ENCODE measurements at regions not wholly inside any gene's neighbourhood (a gene's known extent, or its start where the extent isn't known, plus 50 kb on each side); places are given as distances from the start of the nearest gene placed in this dataset.
"Not testable (repeated sequence)": the region's sequence is repeated elsewhere in the genome, so short reads cannot be mapped to it uniquely, and the experiment has no call there.

DNA sequence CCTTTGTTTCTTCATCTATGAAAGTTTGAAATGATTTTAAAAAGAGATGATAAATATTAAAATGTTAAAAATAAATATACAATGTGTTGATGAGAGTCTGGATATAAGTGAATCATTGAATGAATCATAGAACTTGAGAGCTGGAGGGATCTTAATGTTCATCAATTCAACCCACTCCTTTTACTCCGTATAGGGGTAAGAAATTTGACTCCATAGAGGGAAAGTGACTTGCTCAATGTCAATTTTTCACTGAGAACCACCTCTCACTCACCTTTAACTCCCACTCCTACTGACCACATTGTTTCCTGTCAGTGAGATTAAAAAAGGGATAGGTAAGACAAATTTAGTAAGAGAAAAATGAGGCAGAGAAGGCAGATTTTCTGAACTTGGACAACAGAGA, 557.2 kb upstream of the GRIA3 start:
- no peak overlapping the region for H3K27ac ChIP-seq
- no peak overlapping the region for H3K4me3 ChIP-seq
- DNase-seq (ENCODE audit: low spot score), result no peak
- no peaks in the 10 kb centered on the region for H3K36me3 ChIP-seq
- no peaks in the 10 kb centered on the region for H3K9me3 ChIP-seq
- ATAC-seq (ENCODE audit: insufficient number of reproducible peaks, low FRiP score, low read depth), result no peak
- no peaks in the 10 kb centered on the region for H3K27me3 ChIP-seq (replicated peaks; ENCODE audit: insufficient read depth)
- TF ChIP-seq, protein P1, sequence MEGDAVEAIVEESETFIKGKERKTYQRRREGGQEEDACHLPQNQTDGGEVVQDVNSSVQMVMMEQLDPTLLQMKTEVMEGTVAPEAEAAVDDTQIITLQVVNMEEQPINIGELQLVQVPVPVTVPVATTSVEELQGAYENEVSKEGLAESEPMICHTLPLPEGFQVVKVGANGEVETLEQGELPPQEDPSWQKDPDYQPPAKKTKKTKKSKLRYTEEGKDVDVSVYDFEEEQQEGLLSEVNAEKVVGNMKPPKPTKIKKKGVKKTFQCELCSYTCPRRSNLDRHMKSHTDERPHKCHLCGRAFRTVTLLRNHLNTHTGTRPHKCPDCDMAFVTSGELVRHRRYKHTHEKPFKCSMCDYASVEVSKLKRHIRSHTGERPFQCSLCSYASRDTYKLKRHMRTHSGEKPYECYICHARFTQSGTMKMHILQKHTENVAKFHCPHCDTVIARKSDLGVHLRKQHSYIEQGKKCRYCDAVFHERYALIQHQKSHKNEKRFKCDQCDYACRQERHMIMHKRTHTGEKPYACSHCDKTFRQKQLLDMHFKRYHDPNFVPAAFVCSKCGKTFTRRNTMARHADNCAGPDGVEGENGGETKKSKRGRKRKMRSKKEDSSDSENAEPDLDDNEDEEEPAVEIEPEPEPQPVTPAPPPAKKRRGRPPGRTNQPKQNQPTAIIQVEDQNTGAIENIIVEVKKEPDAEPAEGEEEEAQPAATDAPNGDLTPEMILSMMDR (IDR thresholded peaks at IDR 0.05), result no peak
- no peaks in the 10 kb centered on the region for H3K4me1 ChIP-seq (ENCODE audit: control insufficient read depth in 1 of 2, low read depth in 2 of 2)

DNA sequence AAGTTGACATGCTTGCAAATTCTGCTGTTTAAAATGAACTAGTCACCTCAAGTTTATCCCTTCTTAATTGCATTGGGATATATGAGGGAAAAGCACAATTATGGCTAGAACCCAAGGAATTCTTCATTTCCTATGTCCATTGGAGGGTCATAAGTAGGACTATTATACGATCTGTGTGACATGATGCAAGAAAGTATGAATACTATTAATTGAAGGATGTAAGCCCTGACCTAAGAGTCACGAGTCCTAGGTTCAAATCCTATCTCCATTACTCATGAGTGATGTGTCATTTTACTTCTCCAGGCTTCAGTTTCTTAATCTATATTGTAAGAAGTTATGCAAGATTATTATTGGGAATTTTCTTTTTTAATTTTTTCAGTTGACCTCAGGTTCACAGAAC, 542.9 kb upstream of the GRIA3 start:
- H3K4me1 ChIP-seq (ENCODE audit: control insufficient read depth in 1 of 2, low read depth in 2 of 2), result no peaks in the 10 kb centered on the region
- no peaks in the 10 kb centered on the region for H3K9me3 ChIP-seq
- no peak overlapping the region for H3K27ac ChIP-seq
- no peaks in the 10 kb centered on the region for H3K27me3 ChIP-seq (replicated peaks; ENCODE audit: insufficient read depth)
- H3K36me3 ChIP-seq, result no peaks in the 10 kb centered on the region
- TF ChIP-seq, protein P1 (IDR thresholded peaks at IDR 0.05), result no peak
- H3K4me3 ChIP-seq, result no peak overlapping the region
- DNase-seq (ENCODE audit: low spot score), result no peak
- no peak for ATAC-seq (ENCODE audit: insufficient number of reproducible peaks, low FRiP score, low read depth)

DNA sequence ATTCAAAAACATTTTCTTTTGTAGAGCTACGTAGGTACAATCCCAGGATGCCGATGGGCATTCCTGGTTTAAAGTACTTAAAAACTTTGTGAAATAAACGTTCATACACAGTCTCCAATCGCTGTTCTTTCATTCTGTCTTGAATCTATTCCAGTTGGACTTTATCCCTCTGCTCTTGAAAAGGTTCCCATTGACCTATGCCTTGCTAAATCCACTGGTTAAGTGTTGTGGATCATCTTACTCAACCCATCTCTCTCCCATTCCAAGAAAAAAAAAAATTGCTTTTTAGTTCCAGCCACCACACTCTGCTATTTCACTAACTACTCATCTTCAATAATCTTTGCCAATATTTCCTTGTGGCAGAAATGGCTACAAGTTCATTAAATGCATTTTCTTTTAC, 542.3 kb upstream of the GRIA3 start:
- DNase-seq (ENCODE audit: low spot score) (no peak), ATAC-seq (ENCODE audit: insufficient number of reproducible peaks, low FRiP score, low read depth) (no peak)
- no peak overlapping the region for H3K4me3 ChIP-seq
- H3K36me3 ChIP-seq, result no peaks in the 10 kb centered on the region
- H3K27me3 ChIP-seq (replicated peaks; ENCODE audit: insufficient read depth), result no peaks in the 10 kb centered on the region
- H3K4me1 ChIP-seq (ENCODE audit: control insufficient read depth in 1 of 2, low read depth in 2 of 2), result no peaks in the 10 kb centered on the region
- no peak overlapping the region for H3K27ac ChIP-seq
- TF ChIP-seq, protein P1 (IDR thresholded peaks at IDR 0.05), result no peak
- no peaks in the 10 kb centered on the region for H3K9me3 ChIP-seq

DNA sequence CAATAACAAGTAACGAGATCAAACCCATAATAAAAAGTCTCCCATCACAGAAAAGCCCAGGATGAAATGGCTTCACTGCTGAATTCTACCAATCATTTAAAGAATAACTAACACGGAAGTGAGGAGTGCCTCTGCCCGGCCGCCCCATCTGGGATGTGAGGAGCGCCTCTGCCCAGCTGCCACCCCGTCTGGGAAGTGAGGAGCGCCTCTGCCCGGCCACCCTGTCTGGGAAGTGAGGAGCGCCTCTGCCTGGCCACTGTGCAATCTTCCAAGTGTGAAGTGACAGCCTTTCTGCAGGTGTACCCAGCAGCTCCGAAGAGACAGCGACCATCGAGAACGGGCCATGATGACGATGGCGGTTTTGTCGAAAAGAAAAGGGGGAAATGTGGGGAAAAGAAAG, 528.8 kb upstream of the GRIA3 start:
- H3K4me3 ChIP-seq; H3K36me3 ChIP-seq; H3K27me3 ChIP-seq (replicated peaks; ENCODE audit: insufficient read depth); H3K27ac ChIP-seq; DNase-seq (ENCODE audit: low spot score); H3K4me1 ChIP-seq (ENCODE audit: control insufficient read depth in 1 of 2, low read depth in 2 of 2); ATAC-seq (ENCODE audit: insufficient number of reproducible peaks, low FRiP score, low read depth); H3K9me3 ChIP-seq: not testable (repeated sequence)

DNA sequence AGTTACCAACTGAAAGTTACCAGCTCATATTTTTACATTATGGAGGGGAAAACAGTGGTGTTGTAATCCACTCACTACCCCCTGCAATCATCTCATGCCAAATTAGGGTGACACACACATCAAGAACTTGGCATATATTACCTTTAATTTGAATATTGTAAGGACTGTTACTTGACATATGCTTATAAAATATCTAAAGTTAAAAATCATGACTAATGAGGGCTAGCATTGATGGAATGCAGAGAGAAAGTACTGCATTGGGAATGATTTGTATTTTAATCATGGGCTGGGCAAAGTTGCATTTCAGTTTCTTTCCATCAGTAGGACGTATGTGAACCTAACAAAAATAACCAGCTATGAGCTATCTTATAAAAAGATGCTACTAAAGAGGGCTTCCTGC, 517.5 kb upstream of the GRIA3 start:
- no peaks in the 10 kb centered on the region for H3K9me3 ChIP-seq
- H3K4me1 ChIP-seq (ENCODE audit: control insufficient read depth in 1 of 2, low read depth in 2 of 2), result no peaks in the 10 kb centered on the region
- DNase-seq (ENCODE audit: low spot score) (no peak), ATAC-seq (ENCODE audit: insufficient number of reproducible peaks, low FRiP score, low read depth) (no peak)
- no peaks in the 10 kb centered on the region for H3K27me3 ChIP-seq (replicated peaks; ENCODE audit: insufficient read depth)
- H3K4me3 ChIP-seq, result no peak overlapping the region
- TF ChIP-seq, protein P1 (IDR thresholded peaks at IDR 0.05), result no peak
- H3K27ac ChIP-seq, result no peak overlapping the region
- no peaks in the 10 kb centered on the region for H3K36me3 ChIP-seq

DNA sequence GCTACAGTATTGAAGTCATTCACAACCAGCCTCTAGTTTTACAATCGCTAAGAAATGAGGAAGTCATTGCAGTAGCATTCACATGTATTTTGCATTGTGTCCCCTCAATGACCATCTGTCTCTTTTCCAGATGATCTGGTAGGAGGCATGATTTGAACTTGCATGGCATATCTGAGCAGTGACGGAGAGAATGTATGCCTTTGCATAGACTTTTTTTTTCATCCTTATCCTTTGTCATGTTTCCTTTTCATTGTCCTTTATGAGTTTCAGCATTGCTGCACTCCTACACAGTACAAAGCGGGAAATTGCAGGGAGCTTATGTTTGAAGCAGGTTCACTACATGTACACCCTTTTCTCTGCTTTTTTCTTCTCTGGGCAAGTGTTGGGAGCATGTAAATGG, 516.4 kb upstream of the GRIA3 start:
- Histone ChIP-seq H3K4me3 (no peak overlapping the region), H3K27me3 (replicated peaks; ENCODE audit: insufficient read depth) (no peaks in the 10 kb centered on the region), H3K4me1 (ENCODE audit: control insufficient read depth in 1 of 2, low read depth in 2 of 2) (no peaks in the 10 kb centered on the region), H3K27ac (no peak overlapping the region), H3K36me3 (no peaks in the 10 kb centered on the region), H3K9me3 (no peaks in the 10 kb centered on the region)
- ATAC-seq (ENCODE audit: insufficient number of reproducible peaks, low FRiP score, low read depth) (no peak), DNase-seq (ENCODE audit: low spot score) (no peak)
- TF ChIP-seq, protein P1 (IDR thresholded peaks at IDR 0.05), result no peak
